Osteocyte (in vitro differentiated cells): ENCODE measurements at regions not wholly inside any gene's neighbourhood (a gene's known extent, or its start where the extent isn't known, plus 50 kb on each side); places are given as distances from the start of the nearest gene placed in this dataset.

Source experiments
- DNase-seq: peaks from one replicate; pipeline ENCODE4 v3.0.0; 2021; ENCODE audit warnings: mixed read lengths; ENCODE audit not compliant: unreplicated experiment; ENCODE audit errors: extremely low spot score
- H3K27ac Mint-ChIP-seq: one replicate; pipeline ENCODE4 v1.8.0; 2021; ENCODE audit warnings: mild to moderate bottlenecking, mixed read lengths; ENCODE audit not compliant: unreplicated experiment
- H3K27me3 Mint-ChIP-seq: one replicate; pipeline ENCODE4 v1.8.0; 2021; ENCODE audit warnings: mixed read lengths; ENCODE audit not compliant: unreplicated experiment
- H3K36me3 Mint-ChIP-seq: one replicate; pipeline ENCODE4 v1.8.0; 2021; ENCODE audit warnings: mixed read lengths; ENCODE audit not compliant: unreplicated experiment
- H3K4me1 Mint-ChIP-seq: one replicate; pipeline ENCODE4 v1.8.0; 2021; ENCODE audit warnings: mixed read lengths; ENCODE audit not compliant: unreplicated experiment
- H3K4me3 Mint-ChIP-seq: one replicate; pipeline ENCODE4 v1.8.0; 2021; ENCODE audit warnings: mild to moderate bottlenecking, moderate library complexity, mixed read lengths; ENCODE audit not compliant: unreplicated experiment
- H3K9me3 Mint-ChIP-seq: one replicate; pipeline ENCODE4 v1.8.0; 2021; ENCODE audit warnings: mixed read lengths; ENCODE audit not compliant: unreplicated experiment
- CTCF ChIP-seq: fragments of 200-600 bp; sonication (generic); IDR thresholded peaks from 2 replicates; pipeline ENCODE4 v1.5.0; 2021; ENCODE audit warnings: antibody characterized with exemption, mild to moderate bottlenecking, moderate library complexity

GRCh38 chr5:124892185-124892848 is 145.9 kb upstream of the ZNF608 start:
- H3K4me3 Mint-ChIP-seq: no peak overlapping the region
- H3K36me3 Mint-ChIP-seq: no peaks in the 10 kb centered on the region
- TF ChIP-seq CTCF: no peak
- peaks cover 29% of the 10 kb centered on the region for H3K4me1 Mint-ChIP-seq
- H3K9me3 Mint-ChIP-seq: no peaks in the 10 kb centered on the region
- H3K27me3 Mint-ChIP-seq: no peaks in the 10 kb centered on the region
- H3K27ac Mint-ChIP-seq: no peak overlapping the region
- no peak for DNase-seq

- Mint-ChIP-seq H3K27me3 (no peaks in the 10 kb centered on the region), H3K27ac (no peak overlapping the region), H3K9me3 (no peaks in the 10 kb centered on the region), H3K4me3 (no peak overlapping the region), H3K36me3 (no peaks in the 10 kb centered on the region), H3K4me1 (peaks cover 7% of the 10 kb centered on the region)
- no peak for TF ChIP-seq CTCF
- DNase-seq: no peak
Measured at GRCh38 chr5:124894541-124894940, 148.1 kb upstream of the ZNF608 start.

GRCh38 chr5:124895236-124895635 is 148.8 kb upstream of the ZNF608 start:
- Mint-ChIP-seq H3K27ac (no peak overlapping the region), H3K9me3 (no peaks in the 10 kb centered on the region), H3K4me3 (no peak overlapping the region), H3K36me3 (no peaks in the 10 kb centered on the region), H3K27me3 (no peaks in the 10 kb centered on the region), H3K4me1 (no peaks in the 10 kb centered on the region)
- no peak for DNase-seq
- TF ChIP-seq CTCF: no peak

- H3K27me3 Mint-ChIP-seq: no peaks in the 10 kb centered on the region
- no peak overlapping the region for H3K4me3 Mint-ChIP-seq
- H3K27ac Mint-ChIP-seq: no peak overlapping the region
- H3K36me3 Mint-ChIP-seq: no peaks in the 10 kb centered on the region
- DNase-seq: no peak
- TF ChIP-seq CTCF: no peak
- no peaks in the 10 kb centered on the region for H3K9me3 Mint-ChIP-seq
- H3K4me1 Mint-ChIP-seq: peaks cover 23% of the 10 kb centered on the region
Measured at GRCh38 chr5:124901081-124901480, 154.6 kb upstream of the ZNF608 start.

GRCh38 chr5:124902097-124902821 is 155.8 kb upstream of the ZNF608 start:
- Mint-ChIP-seq H3K27me3 (no peaks in the 10 kb centered on the region), H3K36me3 (no peaks in the 10 kb centered on the region), H3K9me3 (no peaks in the 10 kb centered on the region), H3K4me1 (peaks cover 34% of the 10 kb centered on the region), H3K27ac (no peak overlapping the region), H3K4me3 (no peak overlapping the region)
- DNase-seq: no peak
- TF ChIP-seq CTCF: no peak
